ENCODE measurements at regions not wholly inside any gene's neighbourhood (a gene's known extent, or its start where the extent isn't known, plus 50 kb on each side); places are given as distances from the start of the nearest gene placed in this dataset.

GRCh38 chr4:162954976-162955375 is 211.7 kb downstream of the NAF1 start:
- ATAC-seq (no peak), DNase-seq (no peak)
- intact Hi-C loops (cut with DNase I) = no loop called here

- intact Hi-C loops (cut with DNase I) = no loop called here
- DNase-seq (no peak), ATAC-seq (no peak)
Observed at GRCh38 chr4:162952232-162952631, 214.5 kb downstream of the NAF1 start.

- intact Hi-C loops (cut with DNase I) = no loop called here
- DNase-seq = no peak
- no peak for ATAC-seq
Observed at GRCh38 chr4:162945713-162946112, 221.0 kb downstream of the NAF1 start.

GRCh38 chr4:162943263-162943662 is 223.4 kb downstream of the NAF1 start:
- intact Hi-C loops (cut with DNase I) = no loop called here
- DNase-seq = no peak
- no peak for ATAC-seq

- DNase-seq = no peak
- intact Hi-C loops (cut with DNase I) = no loop called here
- no peak for ATAC-seq
Observed at GRCh38 chr4:162938738-162939485, 227.8 kb downstream of the NAF1 start.

- DNase-seq = no peak
- no peak for ATAC-seq
- intact Hi-C loops (cut with DNase I) = no loop called here
Observed at GRCh38 chr4:162935214-162935613, 231.5 kb downstream of the NAF1 start.

- DNase-seq (no peak), ATAC-seq (no peak)
- intact Hi-C loops (cut with DNase I) = no loop called here
Observed at GRCh38 chr4:162931286-162931685, 235.4 kb downstream of the NAF1 start.

GRCh38 chr4:162921178-162921785 is 245.4 kb downstream of the NAF1 start:
- DNase-seq (no peak), ATAC-seq (no peak)
- intact Hi-C loops (cut with DNase I) = no loop called here

GRCh38 chr4:162920649-162921048 is 246.0 kb downstream of the NAF1 start:
- DNase-seq (no peak), ATAC-seq (no peak)
- intact Hi-C loops (cut with DNase I) = no loop called here

- DNase-seq = no peak
- intact Hi-C loops (cut with DNase I) = no loop called here
- ATAC-seq = no peak
Observed at GRCh38 chr4:162912482-162912881, 254.2 kb downstream of the NAF1 start.

- intact Hi-C loops (cut with DNase I) = no loop called here
- ATAC-seq = no peak
- no peak for DNase-seq
Observed at GRCh38 chr4:162911349-162911748, 255.3 kb downstream of the NAF1 start.

GRCh38 chr4:162909952-162910351 is 256.7 kb downstream of the NAF1 start:
- intact Hi-C loops (cut with DNase I) = no loop called here
- DNase-seq (no peak), ATAC-seq (no peak)

GRCh38 chr4:162894387-162894786 is 272.3 kb downstream of the NAF1 start:
- intact Hi-C loops (cut with DNase I) = no loop called here
- DNase-seq (no peak), ATAC-seq (no peak)

- intact Hi-C loops (cut with DNase I) = no loop called here
- DNase-seq = no peak
- no peak for ATAC-seq
Observed at GRCh38 chr4:162891788-162892707, 274.6 kb downstream of the NAF1 start.

GRCh38 chr4:162878096-162878495 is 288.6 kb downstream of the NAF1 start:
- no peak for DNase-seq
- intact Hi-C loops (cut with DNase I) = no loop called here
- no peak for ATAC-seq

GRCh38 chr4:162874748-162875147 is 291.9 kb downstream of the NAF1 start:
- intact Hi-C loops (cut with DNase I) = no loop called here
- no peak for ATAC-seq
- DNase-seq = no peak

GRCh38 chr4:162871990-162872389 is 294.7 kb downstream of the NAF1 start:
- ATAC-seq (no peak), DNase-seq (no peak)
- intact Hi-C loops (cut with DNase I) = no loop called here

GRCh38 chr4:162869157-162869556 is 297.5 kb downstream of the NAF1 start:
- intact Hi-C loops (cut with DNase I) = no loop called here
- no peak for ATAC-seq
- no peak for DNase-seq

GRCh38 chr4:162866565-162866964 is 300.1 kb downstream of the NAF1 start:
- DNase-seq (no peak), ATAC-seq (no peak)
- intact Hi-C loops (cut with DNase I) = no loop called here

GRCh38 chr4:162865102-162865501 is 301.6 kb downstream of the NAF1 start:
- DNase-seq (no peak), ATAC-seq (no peak)
- intact Hi-C loops (cut with DNase I) = no loop called here

All from left cardiac atrium (tissue), 4 donors.